Mucosa of stomach (tissue), 1 donor: ENCODE measurements at regions not wholly inside any gene's neighbourhood (a gene's known extent, or its start where the extent isn't known, plus 50 kb on each side); places are given as distances from the start of the nearest gene placed in this dataset.

Experiments
- H3K27me3 ChIP-seq: one replicate; pipeline ENCODE4 v1.7.0; 2013; ENCODE audit warnings: mild to moderate bottlenecking, low read length; ENCODE audit not compliant: control insufficient read depth, insufficient read depth
- H3K36me3 ChIP-seq: one replicate; pipeline ENCODE4 v1.7.0; 2013; ENCODE audit warnings: low read length; ENCODE audit not compliant: control insufficient read depth, insufficient read depth
- H3K4me1 ChIP-seq: one replicate; pipeline ENCODE4 v1.7.0; 2013; ENCODE audit warnings: mild to moderate bottlenecking, low read length; ENCODE audit not compliant: control insufficient read depth, insufficient read depth
- H3K4me3 ChIP-seq: one replicate; pipeline ENCODE4 v1.7.0; 2013; ENCODE audit warnings: low read length
- H3K9ac ChIP-seq: one replicate; pipeline ENCODE4 v1.7.0; 2013; ENCODE audit warnings: mild to moderate bottlenecking, low read length, moderate library complexity
- H3K9me3 ChIP-seq: one replicate; pipeline ENCODE4 v1.7.0; 2013; ENCODE audit warnings: mild to moderate bottlenecking, low read length, moderate library complexity; ENCODE audit not compliant: control insufficient read depth
- donor health status: Pancreatic carcinoma.

GRCh38 chr3:13135811-13136321, 62.6 kb upstream of the IQSEC1 start:
- no peak overlapping the region for H3K4me3 ChIP-seq
- no peaks in the 10 kb centered on the region for H3K27me3 ChIP-seq
- no peaks in the 10 kb centered on the region for H3K36me3 ChIP-seq
- H3K4me1 ChIP-seq = no peaks in the 10 kb centered on the region
- H3K9me3 ChIP-seq = no peaks in the 10 kb centered on the region
- no peak overlapping the region for H3K9ac ChIP-seq

DNA sequence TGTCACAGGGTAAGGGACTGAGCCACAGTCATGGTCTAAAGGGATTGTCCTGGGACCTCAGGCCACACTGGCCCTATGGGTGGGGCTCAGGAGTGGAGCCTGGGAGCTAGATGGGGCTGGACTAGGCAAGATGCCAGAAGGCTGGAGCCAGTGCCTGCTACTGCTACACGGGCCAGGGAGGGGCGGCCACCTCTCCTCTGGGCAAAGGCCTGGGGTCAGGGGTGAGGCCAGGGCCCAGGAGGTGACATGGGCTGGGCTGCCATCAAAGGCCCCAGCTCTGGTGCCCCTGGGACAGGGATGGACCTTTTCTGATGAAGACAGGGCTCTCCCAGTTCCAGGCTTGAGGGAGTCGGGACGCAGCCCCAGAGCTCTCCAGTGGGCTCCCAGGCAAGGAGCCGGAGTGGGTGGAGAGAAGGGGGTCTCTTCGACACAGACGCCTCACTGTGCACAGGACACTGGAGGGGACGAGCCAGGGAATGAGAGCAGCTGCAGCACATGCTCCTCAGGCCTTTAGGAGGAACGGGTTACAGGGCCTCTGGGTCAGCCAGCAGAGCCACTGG, 62.1 kb upstream of the IQSEC1 start:
- Histone ChIP-seq H3K27me3 (no peaks in the 10 kb centered on the region), H3K9me3 (no peaks in the 10 kb centered on the region), H3K4me1 (no peaks in the 10 kb centered on the region), H3K4me3 (no peak overlapping the region), H3K9ac (no peak overlapping the region), H3K36me3 (no peaks in the 10 kb centered on the region)

- no peak overlapping the region for H3K4me3 ChIP-seq
- H3K9ac ChIP-seq = no peak overlapping the region
- no peaks in the 10 kb centered on the region for H3K9me3 ChIP-seq
- no peaks in the 10 kb centered on the region for H3K4me1 ChIP-seq
- H3K36me3 ChIP-seq = no peaks in the 10 kb centered on the region
- no peaks in the 10 kb centered on the region for H3K27me3 ChIP-seq
Measured at GRCh38 chr3:13134879-13135206, 61.6 kb upstream of the IQSEC1 start.

- Histone ChIP-seq H3K4me1 (no peaks in the 10 kb centered on the region), H3K9ac (no peak overlapping the region), H3K27me3 (no peaks in the 10 kb centered on the region), H3K4me3 (no peak overlapping the region), H3K36me3 (no peaks in the 10 kb centered on the region), H3K9me3 (no peaks in the 10 kb centered on the region)
Measured at GRCh38 chr3:13134166-13134878, 61.1 kb upstream of the IQSEC1 start.

- Histone ChIP-seq H3K36me3 (no peaks in the 10 kb centered on the region), H3K4me3 (no peak overlapping the region), H3K27me3 (no peaks in the 10 kb centered on the region), H3K9ac (no peak overlapping the region), H3K4me1 (no peaks in the 10 kb centered on the region), H3K9me3 (no peaks in the 10 kb centered on the region)
Measured at GRCh38 chr3:13133471-13133981, 60.3 kb upstream of the IQSEC1 start.

- no peaks in the 10 kb centered on the region for H3K9me3 ChIP-seq
Measured at GRCh38 chr3:13132731-13133410, 59.6 kb upstream of the IQSEC1 start.

DNA sequence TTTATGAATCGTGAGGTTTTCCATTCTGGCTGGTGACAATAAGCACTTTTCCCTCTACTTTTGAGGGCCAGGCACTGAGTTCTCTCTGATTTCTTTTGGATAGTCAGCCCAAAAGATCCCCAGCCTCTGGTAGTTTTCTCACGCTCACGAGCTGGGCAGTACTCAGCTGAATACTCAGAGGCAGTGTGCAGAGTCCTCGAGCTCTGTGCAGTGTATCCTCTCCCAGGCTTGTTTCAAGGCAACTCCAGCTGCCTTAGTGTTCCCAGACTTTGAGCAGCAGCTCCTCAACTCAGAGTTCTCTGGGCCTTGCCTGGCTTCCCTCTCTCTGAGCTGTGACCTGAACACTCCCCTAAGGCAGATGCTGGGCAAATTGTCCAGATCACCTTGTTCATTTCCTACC, 59.1 kb upstream of the IQSEC1 start:
- no peaks in the 10 kb centered on the region for H3K4me1 ChIP-seq
- no peaks in the 10 kb centered on the region for H3K36me3 ChIP-seq
- no peaks in the 10 kb centered on the region for H3K27me3 ChIP-seq
- H3K9ac ChIP-seq = no peak overlapping the region
- no peaks in the 10 kb centered on the region for H3K9me3 ChIP-seq
- H3K4me3 ChIP-seq = no peak overlapping the region

More at GRCh38 chr3:13132731-13133410, 59.6 kb upstream of the IQSEC1 start:
- H3K27me3 ChIP-seq = no peaks in the 10 kb centered on the region
- no peak overlapping the region for H3K9ac ChIP-seq
- no peak overlapping the region for H3K4me3 ChIP-seq
- no peaks in the 10 kb centered on the region for H3K36me3 ChIP-seq
- H3K4me1 ChIP-seq = no peaks in the 10 kb centered on the region

GRCh38 chr3:13130464-13131193, 57.4 kb upstream of the IQSEC1 start:
- Histone ChIP-seq H3K9ac (no peak overlapping the region), H3K4me3 (no peak overlapping the region), H3K9me3 (no peaks in the 10 kb centered on the region), H3K36me3 (no peaks in the 10 kb centered on the region), H3K27me3 (no peaks in the 10 kb centered on the region), H3K4me1 (no peaks in the 10 kb centered on the region)

DNA sequence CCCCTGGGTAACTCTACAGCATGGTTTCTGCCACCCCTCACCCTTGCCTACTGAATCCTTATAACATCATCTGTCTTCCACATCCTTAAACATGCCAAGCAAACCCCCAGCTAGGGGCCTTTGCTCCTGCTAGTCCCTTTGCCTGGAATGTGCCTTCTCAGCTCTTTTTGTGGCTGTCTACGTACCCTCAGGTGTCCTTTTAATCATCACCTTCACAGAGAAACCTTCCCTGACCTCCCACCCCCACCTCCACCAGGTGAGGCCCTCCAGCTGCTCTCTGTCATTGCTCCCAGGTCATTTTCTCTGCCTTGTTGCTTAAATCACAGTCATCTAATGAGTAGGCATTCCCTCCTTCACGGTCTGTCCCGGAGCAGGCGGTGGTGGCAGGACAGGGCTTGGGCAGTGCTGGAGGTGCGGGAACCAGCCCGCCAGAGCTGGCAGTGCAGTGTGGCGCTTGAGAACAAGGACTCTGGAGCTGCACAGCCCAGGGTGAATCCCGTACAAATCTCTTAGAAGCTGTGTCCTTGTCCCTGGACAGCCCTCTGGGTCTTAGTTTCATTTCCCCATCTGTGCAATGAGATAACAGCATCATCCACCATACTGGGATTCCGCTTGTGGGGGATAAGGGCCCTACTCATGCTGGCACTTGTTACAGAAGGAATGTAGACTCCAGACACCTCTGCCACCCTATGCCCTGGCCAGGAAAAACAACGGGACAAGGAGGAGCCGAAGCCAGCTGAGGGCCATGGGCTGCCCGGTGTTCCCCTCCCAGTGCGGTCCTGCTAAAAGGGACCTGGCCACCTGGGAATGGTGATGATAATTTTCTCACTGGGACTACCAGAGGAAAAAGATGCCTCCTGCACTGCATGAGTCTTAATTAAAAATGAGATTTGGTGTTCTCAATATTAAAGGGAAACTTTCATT, 52.1 kb upstream of the IQSEC1 start:
- Histone ChIP-seq H3K9me3 (no peaks in the 10 kb centered on the region), H3K4me1 (no peaks in the 10 kb centered on the region), H3K27me3 (no peaks in the 10 kb centered on the region), H3K9ac (no peak overlapping the region), H3K36me3 (no peaks in the 10 kb centered on the region), H3K4me3 (no peak overlapping the region)

GRCh38 chr3:13124631-13125030, 51.4 kb upstream of the IQSEC1 start:
- Histone ChIP-seq H3K4me1 (no peaks in the 10 kb centered on the region), H3K4me3 (no peak overlapping the region), H3K36me3 (no peaks in the 10 kb centered on the region), H3K9ac (no peak overlapping the region), H3K9me3 (no peaks in the 10 kb centered on the region), H3K27me3 (no peaks in the 10 kb centered on the region)

- Histone ChIP-seq H3K9ac (no peak overlapping the region), H3K27me3 (no peaks in the 10 kb centered on the region), H3K36me3 (no peaks in the 10 kb centered on the region), H3K4me3 (no peak overlapping the region), H3K4me1 (no peaks in the 10 kb centered on the region), H3K9me3 (no peaks in the 10 kb centered on the region)
Measured at GRCh38 chr3:13123765-13124164, 50.5 kb upstream of the IQSEC1 start.
